IMR-90 (cell line): ENCODE measurements at regions not wholly inside any gene's neighbourhood (a gene's known extent, or its start where the extent isn't known, plus 50 kb on each side); places are given as distances from the start of the nearest gene placed in this dataset.

Source experiments
- CEBPB ChIP-seq: IDR thresholded peaks from 2 replicates; pipeline ENCODE4 v1.6.1; 2012; ENCODE audit warnings: low read depth, low read length, improper control_type of control experiment
- CTCF ChIP-seq: conservative IDR thresholded peaks from 2 replicates; pipeline ENCODE4 v1.5.1; 2012; ENCODE audit warnings: mild to moderate bottlenecking, low read depth, low read length, improper control_type of control experiment
- MAZ ChIP-seq: IDR thresholded peaks from 2 replicates; pipeline ENCODE4 v1.6.1; 2012; ENCODE audit warnings: low read depth, mild to moderate bottlenecking, low read length, improper control_type of control experiment, moderate library complexity, borderline replicate concordance
- POLR2A ChIP-seq: IDR thresholded peaks from 2 replicates; pipeline ENCODE4 v1.6.1; 2012; ENCODE audit warnings: mild to moderate bottlenecking, low read depth, low read length
- RAD21 ChIP-seq: IDR thresholded peaks from 2 replicates; pipeline ENCODE4 v1.6.1; 2012; ENCODE audit warnings: low read length, improper control_type of control experiment
- RFX5 ChIP-seq: IDR thresholded peaks from 2 replicates; pipeline ENCODE4 v1.8.0; 2012; ENCODE audit warnings: low read depth, mild to moderate bottlenecking, low read length, moderate library complexity

- TF ChIP-seq CTCF (no peak), POLR2A (no peak), RAD21 (no peak), MAZ (no peak), CEBPB (no peak), RFX5 (no peak)
Observed at GRCh38 chr2:239668042-239668441, 267.2 kb upstream of the HDAC4 start.
